LNCaP clone FGC (cell line): ENCODE measurements at regions not wholly inside any gene's neighbourhood (a gene's known extent, or its start where the extent isn't known, plus 50 kb on each side); places are given as distances from the start of the nearest gene placed in this dataset.

Source experiments
- DNase-seq: peaks from one replicate; pipeline ENCODE4 v3.0.0-alpha.2; 2011; ENCODE audit warnings: low read depth
- H3K4me3 ChIP-seq: 2 replicates; pipeline ENCODE4 v1.5.1; 2011; ENCODE audit warnings: mild to moderate bottlenecking, low read depth, low read length, control low read depth
- TF ChIP-seq, protein P1 (sequence below): IDR thresholded peaks from 2 replicates; pipeline ENCODE4 v1.5.1; 2012; ENCODE audit warnings: mild to moderate bottlenecking; ENCODE audit not compliant: control insufficient read depth, insufficient read depth; ENCODE audit errors: extremely low read depth

DNA sequence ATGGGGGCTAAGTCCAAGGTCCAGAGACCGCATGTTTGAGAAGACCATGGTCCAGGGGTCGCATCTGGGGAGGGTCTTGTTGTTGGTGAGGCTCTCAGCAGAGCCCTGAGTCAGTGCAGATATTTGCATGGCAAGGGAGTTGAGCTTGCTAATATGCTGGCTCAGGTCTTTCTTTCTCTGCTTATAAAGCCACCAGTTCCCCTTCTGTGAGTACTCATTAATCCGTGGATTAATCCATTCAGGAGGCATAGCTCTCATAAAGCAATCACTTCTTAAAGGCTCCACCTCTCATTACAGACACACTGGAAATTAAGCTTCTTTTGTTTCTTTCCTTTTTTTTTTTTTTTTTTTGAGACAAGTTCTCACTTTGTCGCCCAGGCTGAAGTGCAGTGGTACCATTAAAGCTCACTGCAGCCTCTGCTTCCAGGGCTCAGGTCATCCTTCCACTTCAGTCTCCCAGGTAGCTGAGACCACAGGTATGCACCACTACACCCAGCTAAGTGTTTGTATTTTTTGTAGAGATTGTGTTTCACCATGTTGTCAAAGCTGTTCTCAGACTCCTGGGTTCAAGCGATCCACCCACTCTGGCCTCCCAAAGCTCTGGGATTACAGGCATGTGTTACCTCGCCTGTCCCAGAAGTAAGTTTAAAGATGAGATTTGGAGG, 216.4 kb downstream of the SLITRK5 start:
- TF ChIP-seq, protein P1, sequence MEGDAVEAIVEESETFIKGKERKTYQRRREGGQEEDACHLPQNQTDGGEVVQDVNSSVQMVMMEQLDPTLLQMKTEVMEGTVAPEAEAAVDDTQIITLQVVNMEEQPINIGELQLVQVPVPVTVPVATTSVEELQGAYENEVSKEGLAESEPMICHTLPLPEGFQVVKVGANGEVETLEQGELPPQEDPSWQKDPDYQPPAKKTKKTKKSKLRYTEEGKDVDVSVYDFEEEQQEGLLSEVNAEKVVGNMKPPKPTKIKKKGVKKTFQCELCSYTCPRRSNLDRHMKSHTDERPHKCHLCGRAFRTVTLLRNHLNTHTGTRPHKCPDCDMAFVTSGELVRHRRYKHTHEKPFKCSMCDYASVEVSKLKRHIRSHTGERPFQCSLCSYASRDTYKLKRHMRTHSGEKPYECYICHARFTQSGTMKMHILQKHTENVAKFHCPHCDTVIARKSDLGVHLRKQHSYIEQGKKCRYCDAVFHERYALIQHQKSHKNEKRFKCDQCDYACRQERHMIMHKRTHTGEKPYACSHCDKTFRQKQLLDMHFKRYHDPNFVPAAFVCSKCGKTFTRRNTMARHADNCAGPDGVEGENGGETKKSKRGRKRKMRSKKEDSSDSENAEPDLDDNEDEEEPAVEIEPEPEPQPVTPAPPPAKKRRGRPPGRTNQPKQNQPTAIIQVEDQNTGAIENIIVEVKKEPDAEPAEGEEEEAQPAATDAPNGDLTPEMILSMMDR: no peak
- DNase-seq: no peak
- no peak overlapping the region for H3K4me3 ChIP-seq

DNA sequence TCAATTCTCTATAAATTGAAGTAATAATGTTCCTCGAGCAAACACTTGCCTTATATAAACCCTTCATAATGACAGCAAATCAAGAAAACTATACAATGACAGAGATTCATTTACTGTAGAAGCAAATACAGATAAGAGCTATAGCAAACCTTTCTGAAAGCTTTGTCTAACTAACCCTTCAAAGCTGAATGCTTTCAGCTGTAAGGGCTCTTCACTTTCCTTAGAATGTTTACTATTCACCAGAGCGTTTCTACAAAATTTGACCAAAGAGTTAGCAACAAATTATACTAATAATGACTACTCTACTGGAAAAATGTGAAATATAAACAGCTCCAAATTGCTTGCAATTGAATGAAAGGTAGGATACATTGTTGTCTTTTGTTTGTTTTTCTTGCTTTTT, 218.1 kb downstream of the SLITRK5 start:
- DNase-seq: no peak
- TF ChIP-seq, protein P1: no peak
- no peak overlapping the region for H3K4me3 ChIP-seq

DNA sequence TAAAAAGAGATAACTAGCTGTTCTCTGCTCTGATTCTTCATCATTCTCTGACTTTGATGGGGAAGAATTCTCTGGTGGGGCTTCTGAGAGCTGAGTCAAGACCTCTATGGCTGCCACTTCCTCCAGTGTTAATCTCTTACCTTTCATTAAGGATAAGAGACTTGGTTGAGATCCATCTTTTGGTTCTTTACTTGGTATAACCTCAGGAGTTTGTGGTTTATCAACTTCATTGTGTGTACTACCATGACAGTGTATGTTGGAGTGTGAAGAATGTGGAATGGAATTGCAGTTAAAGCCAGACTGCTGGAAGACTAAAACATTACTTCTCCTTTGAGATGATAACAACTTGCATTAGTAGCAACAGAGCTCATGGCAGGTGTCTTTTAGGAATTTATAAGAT, 222.0 kb downstream of the SLITRK5 start:
- TF ChIP-seq, protein P1: no peak
- H3K4me3 ChIP-seq: no peak overlapping the region
- DNase-seq: no peak

DNA sequence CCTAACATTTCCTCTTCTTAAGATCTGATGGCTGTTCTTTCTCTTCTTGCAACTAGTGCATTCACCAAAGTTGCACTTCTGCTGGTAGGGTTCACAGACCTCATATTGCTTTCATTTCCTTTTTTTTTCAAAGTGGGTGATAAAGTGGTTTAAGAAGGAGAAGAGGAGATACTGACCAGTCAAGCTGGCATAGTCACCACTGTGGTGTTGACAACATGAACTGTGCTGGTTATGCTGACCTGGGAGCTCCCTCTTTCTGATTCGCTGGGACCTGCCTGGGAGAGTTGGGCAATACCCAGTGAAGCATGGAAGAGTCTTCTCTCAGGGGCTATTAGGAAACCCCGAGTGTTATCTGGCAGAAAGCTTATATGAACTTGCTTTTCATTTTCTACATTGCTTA, 222.9 kb downstream of the SLITRK5 start:
- H3K4me3 ChIP-seq: no peak overlapping the region
- no peak for DNase-seq
- TF ChIP-seq, protein P1: no peak

DNA sequence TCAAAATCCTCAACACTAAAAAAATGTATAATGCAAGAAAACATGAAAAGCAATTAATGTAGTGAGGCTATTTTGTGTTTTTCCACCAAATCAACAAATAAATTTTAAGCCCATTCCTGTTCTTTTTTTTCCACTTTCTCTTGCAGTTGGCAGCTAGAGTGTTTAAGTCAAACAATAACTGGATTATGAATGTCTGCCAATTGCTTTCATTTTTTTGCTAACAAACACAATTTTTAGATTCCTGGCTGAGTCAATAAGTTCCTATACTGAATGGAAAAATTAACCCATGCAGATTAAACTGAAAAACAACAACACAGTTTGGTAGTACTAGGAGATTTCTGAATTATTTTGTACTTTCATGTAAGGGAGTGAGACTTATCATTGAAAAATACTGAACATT, 232.4 kb downstream of the SLITRK5 start:
- TF ChIP-seq, protein P1: no peak
- DNase-seq: no peak
- H3K4me3 ChIP-seq: no peak overlapping the region

DNA sequence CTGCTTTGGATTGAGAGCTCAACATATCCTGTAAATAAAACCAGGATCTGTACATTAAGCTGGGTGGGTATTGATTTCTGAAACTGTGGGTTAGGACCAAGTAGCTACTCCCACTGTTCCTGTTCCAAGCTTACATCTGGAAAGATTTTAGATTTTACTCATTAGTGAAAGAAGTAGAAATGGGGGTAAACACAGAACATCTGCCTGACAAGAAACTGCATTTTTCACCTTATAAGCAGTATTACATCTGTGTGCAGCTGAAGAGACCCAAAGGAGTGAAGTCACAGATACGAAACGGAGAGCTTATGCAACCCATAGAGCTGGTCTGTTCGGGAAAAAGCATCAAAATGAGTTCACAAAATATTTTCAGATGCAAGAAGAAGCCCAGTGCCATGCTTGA, 235.2 kb downstream of the SLITRK5 start:
- H3K4me3 ChIP-seq: no peak overlapping the region
- no peak for DNase-seq
- TF ChIP-seq, protein P1: no peak

DNA sequence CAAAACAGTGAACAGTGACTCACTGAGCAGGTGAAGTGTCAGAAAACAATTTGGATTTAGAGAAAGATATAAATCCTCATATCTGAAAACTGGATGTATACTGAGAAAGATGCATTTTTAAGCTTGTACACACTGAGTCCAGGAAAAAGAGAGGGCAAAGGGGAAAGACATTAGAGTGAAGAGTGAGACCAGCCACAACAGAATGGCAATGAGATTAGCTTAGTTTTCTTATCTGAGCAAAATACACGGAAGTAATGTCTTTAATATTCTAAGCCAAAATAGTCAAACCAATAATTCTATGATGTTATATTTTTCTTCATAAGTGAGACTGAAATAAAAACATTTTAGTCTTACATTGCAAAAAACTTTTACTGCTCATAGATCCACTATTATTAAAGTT, 236.0 kb downstream of the SLITRK5 start:
- H3K4me3 ChIP-seq: no peak overlapping the region
- no peak for DNase-seq
- TF ChIP-seq, protein P1: no peak
